GM19395 (cell line): ENCODE measurements at regions not wholly inside any gene's neighbourhood (a gene's known extent, or its start where the extent isn't known, plus 50 kb on each side); places are given as distances from the start of the nearest gene placed in this dataset.

Source experiments
- ATAC-seq: cut with Tn5 transposase; IDR thresholded peaks from one replicate; pipeline ENCODE4 v1.9.1; 2021; ENCODE audit warnings: mild to moderate bottlenecking, moderate library complexity; ENCODE audit not compliant: unreplicated experiment

DNA sequence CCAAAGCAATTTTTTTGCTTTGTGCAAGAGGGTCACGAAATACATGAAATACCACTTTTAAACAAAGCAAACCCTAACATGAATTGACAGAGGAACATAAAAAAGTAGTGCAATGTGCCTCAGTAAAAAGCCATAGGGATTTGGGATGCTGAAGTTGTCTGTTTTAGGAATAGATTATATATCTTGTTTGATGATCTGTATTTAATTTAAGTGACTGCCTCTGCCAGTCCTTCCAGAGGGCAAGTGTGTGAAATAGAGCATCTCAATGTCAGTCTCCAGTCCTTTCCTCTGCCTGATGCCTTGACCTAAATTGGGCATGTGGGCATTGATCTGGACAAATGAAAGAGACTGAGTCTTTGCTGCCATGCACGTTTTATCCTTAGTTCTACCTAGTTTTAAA is 222.8 kb downstream of the PTPRC start:
- no peak for ATAC-seq

DNA sequence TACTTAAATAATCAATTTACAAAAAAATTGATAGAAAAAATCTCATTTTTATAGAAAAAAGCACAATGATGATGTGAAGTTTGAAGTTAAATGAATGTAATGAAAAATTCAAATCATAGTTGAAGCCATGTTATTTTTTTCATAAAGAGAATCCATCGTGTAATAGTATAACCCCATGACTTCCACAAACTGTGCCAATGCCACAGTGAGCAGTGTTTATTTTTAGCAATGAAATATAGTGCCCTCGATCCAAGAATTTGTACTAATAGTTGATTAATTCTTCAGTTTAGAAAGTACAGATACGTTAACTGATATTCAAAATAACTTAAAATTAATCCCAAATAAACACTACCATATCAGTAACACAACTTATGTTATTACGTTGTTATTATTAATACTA is 225.9 kb downstream of the PTPRC start:
- ATAC-seq: no peak

DNA sequence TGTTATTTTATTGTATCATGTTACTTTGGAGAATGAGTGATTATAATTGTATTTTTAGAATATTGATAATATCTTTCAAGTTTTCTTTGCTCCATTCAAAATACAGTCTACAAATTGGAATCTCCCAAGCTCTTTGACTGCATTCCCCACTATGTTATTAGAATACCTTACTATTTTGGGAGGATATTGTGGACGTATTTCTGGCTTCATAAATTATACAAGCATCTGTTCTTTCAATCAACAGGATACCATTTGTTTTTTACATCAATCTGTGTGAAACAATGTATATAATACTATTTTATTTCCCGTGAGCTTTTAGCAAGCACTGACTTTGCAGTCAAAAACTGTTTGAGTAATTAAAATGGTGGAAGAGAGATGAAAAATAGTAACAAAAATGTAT is 226.5 kb downstream of the PTPRC start:
- ATAC-seq: no peak

DNA sequence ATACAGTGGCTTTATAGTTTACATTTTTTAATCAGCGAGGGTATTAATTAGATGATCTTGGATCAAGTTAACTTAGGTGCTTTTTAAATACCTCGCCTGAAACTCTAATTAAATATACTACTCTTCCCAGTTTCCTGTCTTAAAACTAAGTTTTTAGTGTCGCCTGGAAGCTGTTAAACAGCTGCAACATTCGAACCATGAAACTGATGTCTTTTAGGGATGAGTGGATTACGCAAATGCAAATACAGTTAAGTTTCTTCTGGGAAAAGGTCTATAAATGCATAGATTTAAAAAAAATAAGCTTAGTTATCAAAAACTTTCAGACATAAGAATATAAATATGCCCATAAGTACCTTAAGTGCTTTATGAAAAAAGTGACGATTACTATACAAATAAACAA is 228.3 kb downstream of the PTPRC start:
- ATAC-seq: no peak

DNA sequence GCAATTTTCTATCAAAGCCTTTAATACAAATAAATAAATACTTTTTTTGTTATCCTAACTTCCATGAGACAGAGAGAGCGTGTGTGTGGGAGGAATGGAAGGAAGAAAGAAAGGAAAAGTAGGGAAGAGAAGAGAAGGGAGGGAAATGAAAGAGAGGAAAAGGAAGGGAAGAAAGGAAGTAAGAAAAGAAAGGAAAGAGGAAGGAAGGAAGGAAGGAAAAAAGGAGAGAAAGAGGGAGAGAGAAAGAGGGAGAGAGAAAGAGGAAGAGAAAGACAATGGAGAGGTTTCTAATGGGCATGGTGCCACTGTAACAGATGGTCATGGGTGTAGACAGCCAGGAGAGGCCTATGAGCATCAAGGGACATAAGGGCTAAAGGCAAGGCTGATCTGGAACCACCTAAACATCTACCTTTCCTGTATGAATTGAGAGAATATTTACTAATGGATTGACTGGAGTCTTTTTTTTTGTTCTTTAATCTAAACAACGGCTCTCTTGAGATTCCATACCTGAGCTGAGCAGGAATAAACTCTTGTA is 234.9 kb downstream of the PTPRC start:
- ATAC-seq: no peak

DNA sequence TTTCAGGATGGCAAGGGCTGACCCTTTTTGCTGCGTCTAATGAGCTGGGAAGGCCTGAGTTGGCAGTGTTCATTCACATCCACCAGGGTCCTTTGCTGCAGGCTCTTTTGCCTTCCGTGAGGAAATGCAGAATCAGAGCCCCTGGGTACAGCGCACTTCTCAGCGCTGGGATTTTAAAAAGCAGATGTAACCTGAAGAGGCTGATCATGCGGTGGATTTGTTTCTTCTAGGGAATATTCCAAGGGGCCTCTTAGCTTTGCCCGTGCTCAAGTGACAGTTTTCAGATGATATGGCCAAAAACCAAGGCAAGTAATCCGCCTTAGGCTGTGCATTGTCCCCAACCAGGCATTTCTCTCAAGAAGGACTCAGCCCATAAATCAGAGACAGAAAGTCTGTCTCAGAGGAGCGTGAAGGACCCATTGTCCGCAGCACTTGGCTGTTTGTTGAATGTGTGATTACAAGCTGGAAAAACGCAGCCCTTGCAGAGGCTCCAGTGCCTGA is 237.6 kb downstream of the PTPRC start:
- no peak for ATAC-seq

DNA sequence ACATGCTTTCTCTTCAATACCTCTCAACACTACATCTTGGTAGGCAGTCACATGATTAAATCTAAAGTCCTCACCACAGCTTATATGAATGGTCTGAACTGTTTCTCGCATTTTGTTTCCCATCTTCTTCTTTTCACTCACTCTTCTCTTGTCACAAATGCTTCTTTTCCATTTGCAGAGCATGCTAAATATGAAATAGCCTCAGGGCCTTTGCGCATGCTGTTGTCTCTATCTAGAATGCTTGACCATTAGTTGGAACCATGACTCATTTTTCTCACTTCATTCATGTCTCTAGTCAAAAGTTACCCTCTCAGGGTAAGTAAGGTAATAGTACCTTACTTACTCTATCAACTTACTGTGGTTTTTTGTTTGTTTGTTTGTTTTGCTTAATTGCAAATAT is 239.7 kb downstream of the PTPRC start:
- ATAC-seq: no peak

DNA sequence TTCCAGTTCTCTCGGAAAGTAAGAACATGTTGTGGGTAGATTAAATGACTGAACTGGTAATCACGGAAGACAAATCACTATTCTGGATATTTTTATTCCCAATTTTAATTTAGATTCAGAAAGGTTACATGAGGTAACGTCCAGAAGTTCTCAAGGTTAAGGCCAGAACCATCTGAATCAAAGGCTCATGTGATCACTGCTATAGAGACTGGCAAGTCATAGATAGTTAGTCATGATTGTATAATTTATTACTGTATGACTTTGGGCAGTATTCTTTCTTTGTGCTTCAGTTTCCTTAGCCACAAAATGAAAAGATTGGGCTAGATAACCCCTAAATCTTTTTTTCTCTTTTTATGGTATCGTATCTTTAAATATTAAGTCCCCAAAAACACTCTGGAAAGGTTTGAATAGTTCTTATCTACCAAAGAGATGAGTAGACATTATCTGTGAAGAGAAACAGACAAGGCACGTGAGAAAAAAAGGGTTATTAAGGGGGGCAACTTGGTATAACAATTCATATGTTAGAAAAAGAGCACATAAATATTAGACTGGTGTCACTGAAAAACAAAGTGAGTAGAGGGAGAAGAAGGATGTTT is 241.0 kb downstream of the PTPRC start:
- no peak for ATAC-seq

DNA sequence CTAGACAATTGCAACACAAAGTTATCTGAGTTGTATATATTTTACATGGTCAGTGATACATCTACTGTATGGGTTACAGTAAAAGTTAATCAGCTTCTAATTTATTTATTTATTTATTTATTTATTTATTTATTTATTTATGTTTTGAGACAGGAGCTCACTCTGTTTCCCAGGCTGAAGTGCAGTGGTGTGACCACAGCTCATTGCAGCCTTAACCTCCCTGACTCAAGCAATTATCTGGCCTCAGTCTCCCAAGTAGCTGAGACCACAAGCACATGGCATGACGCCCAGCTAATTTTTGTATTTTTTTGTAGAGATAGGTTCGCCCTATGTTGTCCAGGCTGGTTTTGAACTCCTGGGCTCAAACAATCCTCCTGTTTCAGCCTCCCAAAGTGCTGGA is 241.6 kb downstream of the PTPRC start:
- ATAC-seq: no peak

DNA sequence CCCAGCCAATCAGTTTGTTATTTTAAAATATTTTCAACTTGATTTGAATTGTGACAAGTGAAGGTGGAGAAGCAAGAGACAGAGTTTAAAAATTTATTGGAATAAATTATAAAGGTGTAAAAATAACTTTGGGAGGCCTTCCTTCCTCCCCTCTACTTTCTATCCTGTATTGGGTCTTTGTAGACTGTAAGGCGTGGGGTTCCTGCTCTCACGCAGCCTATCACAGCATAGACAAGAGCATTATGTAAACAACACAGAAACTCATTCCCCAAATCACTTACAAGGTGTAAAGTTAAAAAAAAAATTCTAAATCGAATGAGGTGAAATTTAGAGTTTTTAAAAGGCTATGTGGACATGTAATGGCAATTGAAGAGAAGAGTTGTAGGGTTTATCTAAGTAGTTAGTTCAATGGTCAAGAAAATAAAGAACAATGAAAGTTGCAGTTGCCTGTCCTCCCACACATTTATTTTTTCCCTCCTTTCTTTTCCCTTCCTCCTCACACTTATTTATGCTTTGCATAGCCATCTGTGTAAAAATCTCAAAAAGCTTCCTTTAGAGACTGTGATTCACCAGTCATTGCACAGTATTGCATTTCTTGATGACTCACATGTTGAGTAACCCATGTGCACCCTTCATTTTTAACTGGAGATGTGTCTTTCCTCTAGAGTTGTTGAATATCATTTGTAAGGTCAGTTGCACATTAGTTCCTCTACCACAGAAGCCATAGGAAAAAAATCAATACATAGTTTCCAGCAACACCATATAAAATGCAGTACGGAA is 242.2 kb downstream of the PTPRC start:
- no peak for ATAC-seq

DNA sequence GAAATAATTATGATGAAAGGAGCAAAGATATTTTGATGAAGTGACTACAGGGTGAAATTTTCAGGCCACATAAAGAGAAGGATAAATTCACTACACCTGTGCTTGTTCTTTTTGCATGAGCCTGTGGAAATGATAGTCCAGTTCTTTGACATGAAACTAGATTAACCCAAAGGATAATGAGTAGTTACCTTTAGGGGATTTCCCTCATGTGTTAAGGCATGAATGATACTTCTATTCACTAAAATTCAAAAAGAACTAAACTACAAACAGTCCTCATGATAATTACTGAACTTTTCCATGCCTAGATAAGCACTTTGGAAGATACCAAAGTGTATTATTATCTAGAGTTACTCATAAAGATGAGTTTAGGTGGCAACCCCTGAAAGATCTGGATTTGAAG is 244.3 kb downstream of the PTPRC start:
- ATAC-seq: no peak

DNA sequence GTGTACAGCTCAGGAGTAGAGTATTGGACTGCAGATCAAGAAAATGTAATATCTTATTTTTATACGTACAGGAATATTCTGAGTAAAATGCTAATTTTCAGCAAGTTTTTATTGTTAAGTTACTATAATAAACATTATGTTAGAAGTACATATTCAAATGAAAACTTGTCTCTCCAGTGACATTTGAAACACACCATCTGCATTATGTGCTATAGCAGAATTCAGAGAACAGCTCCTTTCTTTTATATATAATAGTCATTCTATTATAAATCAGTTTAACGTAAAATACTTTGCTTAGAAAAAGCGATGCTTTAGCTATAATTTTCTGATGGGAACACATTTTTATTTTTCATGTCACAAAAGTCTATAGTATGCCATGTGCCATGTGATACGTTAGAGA is 249.0 kb downstream of the PTPRC start:
- no peak for ATAC-seq

DNA sequence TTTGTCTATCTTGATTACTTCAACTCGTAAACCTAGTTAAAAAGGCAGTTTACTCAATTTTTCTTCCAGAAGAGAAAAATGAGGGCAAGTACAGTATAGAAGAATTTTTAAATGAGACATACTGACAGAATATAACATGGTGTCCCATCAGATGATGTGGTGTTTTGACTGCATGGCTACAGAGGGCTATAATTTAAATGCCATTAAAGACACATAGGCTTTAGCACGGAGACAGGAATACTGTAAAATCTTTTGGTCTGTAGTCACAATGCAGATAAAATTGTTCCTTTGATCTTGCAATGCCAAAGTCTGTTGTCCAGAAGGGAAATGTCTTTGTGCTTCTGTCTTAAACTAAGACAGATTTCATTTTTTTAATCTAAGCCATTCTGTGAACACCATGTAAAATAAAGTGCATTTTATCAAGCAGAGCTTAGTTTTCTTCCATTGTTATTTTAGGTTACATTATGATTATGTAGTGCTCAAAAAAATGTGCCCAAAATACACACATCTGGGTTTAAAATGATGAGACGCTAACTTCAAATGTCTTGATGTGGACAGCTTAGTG is 249.6 kb downstream of the PTPRC start:
- no peak for ATAC-seq

DNA sequence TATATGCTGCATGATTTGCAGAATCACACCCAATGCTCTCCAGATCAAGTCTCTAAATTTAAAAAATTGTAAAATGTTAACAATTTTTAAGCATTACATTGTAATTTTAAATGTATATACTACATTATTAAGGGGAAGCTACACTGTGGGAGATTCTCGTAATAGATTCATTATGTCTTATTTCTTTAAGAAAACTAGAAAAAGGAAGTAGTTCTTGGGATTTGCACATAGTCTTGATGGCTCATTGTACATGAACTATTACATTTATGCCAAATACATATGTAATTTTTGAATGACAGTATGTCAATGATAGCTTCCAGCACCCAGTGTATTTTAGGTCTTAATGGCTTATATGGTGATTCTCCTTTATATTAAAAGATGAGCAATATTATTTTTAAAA is 250.3 kb downstream of the PTPRC start:
- no peak for ATAC-seq

DNA sequence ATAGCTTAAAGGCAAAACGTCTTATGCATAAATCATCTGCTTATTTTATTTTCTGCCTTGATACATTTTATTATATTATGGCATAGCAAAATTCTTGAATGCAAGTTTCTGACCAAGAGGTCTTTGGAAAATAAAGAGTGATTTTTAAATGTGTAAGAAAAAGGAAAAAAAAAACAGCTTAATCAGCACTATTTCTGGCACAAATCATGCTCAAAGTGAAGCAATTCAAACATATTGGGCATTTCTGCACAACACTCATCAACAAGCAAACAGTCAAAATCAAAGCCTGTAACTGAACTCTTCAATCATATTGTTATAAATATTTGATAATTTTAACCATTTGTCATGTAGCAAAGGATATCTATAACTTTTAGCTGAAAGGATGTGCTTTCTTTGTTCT is 250.9 kb downstream of the PTPRC start:
- ATAC-seq: no peak

DNA sequence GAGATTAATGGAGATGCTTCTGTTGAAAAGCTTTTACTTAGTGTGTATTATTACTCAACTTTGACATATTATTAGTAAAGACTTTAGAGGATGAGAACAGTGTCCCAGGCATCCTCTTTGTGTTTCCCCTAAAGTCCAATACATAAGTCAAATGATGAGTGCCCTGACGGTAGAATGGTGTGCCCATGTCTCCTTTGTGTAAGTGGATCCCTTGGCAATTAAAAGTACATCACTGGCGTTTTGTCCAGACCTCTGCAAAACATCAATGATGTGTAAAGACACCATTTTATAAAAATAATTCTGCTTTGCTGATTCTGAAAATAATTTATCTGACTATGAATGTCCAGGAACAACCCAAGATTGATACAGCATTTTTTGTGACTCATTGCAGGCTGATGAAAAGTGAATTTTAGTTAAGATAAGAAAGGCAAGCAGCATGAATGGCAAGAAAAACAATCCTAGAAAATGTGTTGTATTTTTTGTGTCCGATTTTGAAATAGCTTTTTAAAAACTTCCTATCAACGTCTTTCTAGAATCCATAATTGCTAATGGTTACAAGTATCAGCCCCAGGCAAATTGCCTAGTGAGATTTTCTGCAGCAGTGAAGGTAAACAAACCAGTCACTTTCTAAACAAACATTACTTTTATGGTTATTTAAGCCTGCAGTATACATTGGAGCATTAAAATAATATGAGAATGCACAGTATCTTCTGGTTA is 251.5 kb downstream of the PTPRC start:
- no peak for ATAC-seq

DNA sequence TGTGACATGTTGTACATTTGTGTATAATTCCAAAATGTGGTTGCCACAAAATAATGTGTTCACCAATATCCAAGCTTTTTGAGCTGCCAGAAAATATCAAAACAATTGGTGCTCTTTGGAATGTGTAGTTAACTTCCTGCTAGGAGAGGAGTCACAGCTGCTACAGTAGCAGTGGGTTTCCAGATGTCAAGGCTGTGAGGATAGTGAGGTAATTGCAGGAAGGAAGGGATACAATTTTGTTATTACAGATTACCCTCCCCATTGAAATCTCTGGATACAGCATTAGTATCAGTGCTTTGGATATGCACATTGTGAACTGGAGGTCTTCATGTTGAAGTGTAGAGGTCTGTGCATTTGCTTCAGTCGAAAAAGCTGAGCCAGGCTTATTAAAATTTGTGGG is 253.2 kb downstream of the PTPRC start:
- no peak for ATAC-seq

DNA sequence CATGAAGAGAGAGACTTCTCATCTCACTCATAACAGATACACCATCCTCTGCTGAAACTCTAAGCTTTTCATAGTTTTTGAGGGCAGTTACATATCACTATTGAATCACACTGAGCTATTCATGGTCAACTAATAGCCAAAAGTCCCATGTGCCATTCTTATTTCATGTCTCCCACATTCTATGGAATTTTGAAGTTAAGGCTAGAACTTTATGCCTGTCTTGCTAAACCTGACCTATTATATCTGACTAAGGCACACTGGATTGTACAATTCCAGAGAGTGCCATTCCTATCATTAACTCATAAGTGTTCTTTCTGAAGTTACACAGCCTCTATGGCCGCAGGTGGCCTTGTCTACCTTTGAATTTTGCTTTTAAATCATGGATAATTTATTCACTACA is 254.3 kb downstream of the PTPRC start:
- no peak for ATAC-seq

DNA sequence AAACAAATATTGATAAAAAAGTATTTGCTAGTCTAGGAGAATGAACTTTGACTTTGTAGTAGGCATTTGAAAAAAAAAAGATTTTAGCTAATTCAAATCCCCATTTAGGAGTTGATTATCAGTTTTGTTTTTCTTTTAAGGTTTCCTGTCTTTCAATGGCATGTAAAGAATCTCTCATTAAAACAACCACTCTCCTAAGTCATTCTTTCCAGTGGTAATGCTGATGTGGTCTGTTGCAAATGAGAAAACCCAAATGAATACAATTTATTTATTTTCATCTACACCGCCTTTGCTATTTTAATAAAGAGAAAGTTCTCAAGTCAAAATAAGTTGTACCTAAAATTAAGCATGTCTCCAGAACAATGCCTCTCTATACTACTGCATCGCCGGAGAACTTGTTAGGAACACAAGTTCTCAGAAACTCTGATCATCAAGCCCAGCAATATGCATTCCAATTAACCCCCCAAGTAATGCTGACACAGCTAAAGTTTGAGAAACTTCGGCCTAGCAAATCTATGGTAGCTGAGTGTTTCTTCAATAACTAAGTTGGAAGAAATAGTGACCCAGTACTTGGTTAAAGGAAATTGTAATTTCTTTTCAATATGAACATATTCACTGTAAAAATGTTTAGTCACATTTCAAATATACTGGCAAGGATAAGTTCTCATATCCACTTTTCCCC is 255.1 kb downstream of the PTPRC start:
- ATAC-seq: no peak

DNA sequence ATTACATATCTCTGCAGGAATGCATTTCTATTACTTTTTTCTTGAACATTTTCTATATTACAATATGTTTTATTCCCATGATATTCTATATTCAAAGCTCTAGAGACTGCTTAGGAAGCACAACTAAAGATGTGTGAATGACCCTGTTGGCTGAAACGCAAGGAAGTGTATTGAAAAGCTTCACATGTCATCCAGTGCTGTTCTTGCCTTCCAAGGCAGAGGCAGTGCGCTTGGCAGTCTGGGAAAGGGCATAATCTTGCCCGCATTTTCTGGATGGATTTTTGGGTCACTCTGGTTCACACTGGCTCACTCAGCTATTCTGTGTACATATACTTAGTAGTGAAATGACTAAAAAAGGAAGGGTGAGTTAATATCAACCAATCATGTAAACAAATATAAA is 262.4 kb downstream of the PTPRC start:
- ATAC-seq: no peak

DNA sequence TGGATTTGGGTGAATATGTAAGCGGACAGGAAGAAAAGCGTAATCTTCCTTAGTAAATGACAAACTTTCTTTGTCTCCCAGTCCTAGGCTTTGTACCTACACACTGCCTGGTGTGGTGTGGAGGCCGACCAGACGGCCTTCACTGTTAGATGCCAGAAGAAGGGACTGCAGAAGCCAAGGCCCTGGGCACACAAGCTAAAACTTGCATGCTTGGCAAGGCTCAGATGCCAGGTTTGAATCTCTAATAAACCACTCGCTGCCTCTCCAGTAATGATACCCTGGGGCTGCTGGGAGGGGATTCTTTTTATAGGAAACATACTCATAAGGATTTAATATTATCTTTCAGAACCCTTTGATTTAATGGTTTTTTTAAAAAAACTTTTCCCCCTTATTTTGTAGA is 263.8 kb downstream of the PTPRC start:
- ATAC-seq: no peak
